ENCODE measurements at regions not wholly inside any gene's neighbourhood (a gene's known extent, or its start where the extent isn't known, plus 50 kb on each side); places are given as distances from the start of the nearest gene placed in this dataset.
"Not testable (repeated sequence)": the region's sequence is repeated elsewhere in the genome, so short reads cannot be mapped to it uniquely, and the experiment has no call there.

DNA sequence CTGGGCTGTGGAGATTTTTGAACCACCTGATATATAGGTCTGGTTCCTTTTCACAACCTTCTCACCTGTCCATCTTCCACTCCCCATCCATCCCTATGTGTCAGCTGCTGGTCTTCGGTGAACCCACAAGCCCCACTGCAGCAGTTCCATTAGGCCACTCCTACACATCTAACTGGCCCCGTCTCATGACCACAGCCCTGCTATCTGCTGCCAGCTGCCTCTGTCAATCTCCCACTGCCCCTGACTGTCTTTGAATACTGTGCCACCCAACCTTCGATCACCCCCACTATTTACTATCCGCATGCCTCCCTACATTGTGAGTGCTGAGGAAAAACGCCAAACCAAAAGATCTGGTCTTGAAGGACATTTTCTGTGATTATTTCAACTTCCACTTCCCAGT lies 795.4 kb downstream of the IGSF11 start:
- no peak for DNase-seq

GRCh38 chr3:118244761-118245160 lies 789.9 kb downstream of the IGSF11 start:
- no peak for DNase-seq

DNA sequence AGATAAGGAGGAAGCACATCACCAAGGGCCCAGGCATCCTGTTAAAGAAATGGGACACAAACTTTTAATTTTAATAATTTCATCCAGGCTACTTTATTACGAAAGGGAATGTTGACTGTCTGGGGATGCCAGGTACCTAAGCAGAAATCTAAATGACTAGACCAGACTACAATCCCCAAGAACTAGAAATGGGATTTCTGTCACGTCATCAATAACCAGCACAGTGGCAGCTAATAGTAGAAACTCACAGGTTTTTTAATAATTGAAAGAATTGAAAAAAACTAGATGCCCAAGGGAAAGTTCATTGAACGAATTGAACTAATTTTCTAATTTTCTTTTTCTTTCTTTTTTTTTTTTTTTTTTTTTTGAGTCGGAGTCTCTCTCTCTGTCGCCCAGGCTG lies 789.3 kb downstream of the IGSF11 start:
- no peak for DNase-seq

GRCh38 chr3:118258850-118259249 lies 775.8 kb downstream of the IGSF11 start:
- DNase-seq: not testable (repeated sequence)

- DNase-seq: no peak
These were observed 771.7 kb downstream of the IGSF11 start for GRCh38 chr3:118262800-118263402.

DNA sequence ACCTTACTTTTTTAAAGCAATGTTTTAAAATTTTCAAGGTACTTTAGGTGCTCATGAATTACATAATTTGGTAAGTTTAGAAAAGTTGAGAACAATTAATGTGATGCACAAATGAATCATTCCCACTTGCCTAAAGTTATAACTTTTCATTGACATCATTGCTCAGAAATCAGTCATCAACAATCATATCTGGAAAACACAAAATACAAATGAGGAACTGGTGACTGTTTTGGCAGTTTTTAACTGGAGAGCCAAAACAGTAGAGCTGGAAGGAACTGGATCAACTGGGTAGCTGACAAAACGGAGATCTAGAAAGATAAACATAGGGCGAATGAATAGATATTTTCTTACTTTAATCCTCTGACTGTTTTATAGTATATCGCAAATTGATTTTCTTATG lies 767.1 kb downstream of the IGSF11 start:
- no peak for DNase-seq

GRCh38 chr3:118269537-118270125 lies 765.0 kb downstream of the IGSF11 start:
- DNase-seq: no peak

DNA sequence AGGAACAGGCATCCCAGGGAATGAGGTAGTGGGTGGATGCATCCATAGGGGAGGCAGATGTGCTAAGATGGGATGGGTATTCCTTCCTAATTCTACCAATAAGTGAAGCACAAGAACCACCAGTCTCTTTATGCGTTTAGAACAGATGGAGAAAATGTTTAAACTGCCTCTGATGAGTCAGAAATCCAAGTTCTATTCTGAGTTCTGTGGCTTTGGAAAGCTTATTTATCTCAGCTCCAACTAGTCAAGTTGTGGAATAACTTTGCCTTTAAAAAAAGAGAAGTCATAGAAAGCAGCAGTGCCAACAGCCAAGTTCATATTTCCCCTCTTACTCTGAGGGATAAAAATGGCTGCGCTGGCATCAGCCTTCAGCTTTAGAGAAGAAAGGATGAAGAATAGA lies 761.7 kb downstream of the IGSF11 start:
- DNase-seq: no peak

- DNase-seq: no peak
These were observed 756.8 kb downstream of the IGSF11 start for GRCh38 chr3:118277814-118278213.

GRCh38 chr3:118292841-118293240 lies 741.8 kb downstream of the IGSF11 start:
- no peak for DNase-seq

GRCh38 chr3:118298133-118298532 lies 736.5 kb downstream of the IGSF11 start:
- no peak for DNase-seq

DNA sequence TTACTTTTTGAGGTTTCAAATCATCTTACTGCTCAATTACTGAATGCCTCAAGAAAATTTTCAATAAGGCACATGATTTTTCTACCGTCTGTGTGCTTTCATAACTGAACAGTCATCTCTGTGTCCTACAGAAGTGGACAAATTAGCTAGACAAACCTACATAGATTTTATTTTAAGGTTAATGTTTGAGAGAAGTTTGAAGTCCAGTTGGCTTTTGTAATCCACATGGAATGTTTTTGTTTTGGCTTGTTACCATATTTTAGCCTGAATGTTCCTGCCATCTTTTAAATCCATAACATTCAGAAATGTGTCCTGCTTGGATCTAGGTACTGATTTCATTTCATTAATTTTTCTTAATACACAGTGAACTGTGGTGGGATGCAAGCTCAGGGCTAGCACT lies 730.1 kb downstream of the IGSF11 start:
- DNase-seq: no peak

- DNase-seq: no peak
These were observed 701.9 kb downstream of the IGSF11 start for GRCh38 chr3:118332699-118333098.

GRCh38 chr3:118337649-118338048 lies 697.0 kb downstream of the IGSF11 start:
- DNase-seq: no peak

GRCh38 chr3:118347396-118348168 lies 687.1 kb downstream of the IGSF11 start:
- DNase-seq: no peak

DNA sequence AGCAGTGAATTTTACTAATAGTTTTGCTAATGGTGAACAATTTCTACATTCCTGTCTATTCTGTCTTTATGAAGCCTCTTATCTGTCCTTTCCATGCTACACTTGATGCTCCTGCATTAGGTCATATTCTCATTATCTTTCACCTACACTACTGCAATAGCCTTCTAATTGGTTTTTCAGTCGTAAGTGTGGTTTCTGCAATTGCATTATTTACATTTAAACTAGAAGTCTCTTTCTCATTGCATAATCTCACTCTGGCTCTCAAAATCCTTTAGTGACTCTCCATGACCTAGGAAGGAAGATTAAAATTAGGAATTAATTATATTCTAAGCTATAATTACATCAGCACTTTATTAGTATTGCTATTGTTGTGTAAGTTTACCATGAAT lies 686.5 kb downstream of the IGSF11 start:
- no peak for DNase-seq

DNA sequence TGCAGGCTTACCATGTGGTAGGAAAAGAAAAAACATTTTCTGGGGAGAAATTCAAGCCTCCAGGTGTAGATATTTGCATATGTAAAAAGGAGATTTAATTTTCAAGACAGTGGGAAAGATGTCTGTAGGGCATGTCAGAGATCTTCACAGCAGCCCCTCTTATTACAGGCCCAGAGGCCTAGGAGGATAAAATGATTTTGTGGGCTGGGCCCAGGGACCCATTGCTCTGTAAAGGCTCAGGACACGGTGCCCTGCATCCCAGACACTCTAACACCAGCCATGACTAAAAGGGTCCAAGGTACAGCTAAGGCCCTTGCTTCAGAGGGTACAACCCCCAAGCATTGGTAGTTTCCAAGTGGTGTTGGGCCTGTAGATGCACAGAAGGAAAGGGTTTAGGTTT lies 680.1 kb downstream of the IGSF11 start:
- DNase-seq: no peak

DNA sequence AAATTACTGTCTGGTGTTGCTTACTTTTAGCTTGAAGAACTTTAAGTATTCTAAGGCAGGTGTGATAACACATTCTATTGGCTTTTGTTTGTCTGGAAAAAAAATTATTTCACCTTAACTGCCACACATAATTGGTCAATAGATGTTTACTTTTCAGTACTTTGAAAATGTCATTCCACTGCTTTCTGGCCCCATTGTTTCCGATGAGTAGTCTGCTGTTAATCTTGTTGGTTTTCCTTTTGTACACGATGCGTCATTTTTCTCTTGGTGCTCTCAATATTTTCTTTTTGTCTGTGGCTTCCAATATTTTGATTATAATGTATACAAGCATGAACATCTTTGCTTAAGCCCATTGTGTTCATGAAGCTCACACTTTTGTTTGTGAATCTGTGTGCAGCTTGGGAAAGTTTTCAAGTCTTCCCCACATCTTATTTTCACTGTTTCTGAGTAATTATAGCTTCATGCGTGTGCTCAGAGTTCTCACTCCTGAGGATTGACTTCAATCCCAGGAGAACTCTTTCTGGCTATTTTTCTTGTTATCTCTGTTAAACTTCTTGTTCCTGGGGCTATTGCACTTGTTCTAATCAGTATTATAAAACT lies 664.7 kb downstream of the IGSF11 start:
- no peak for DNase-seq

DNA sequence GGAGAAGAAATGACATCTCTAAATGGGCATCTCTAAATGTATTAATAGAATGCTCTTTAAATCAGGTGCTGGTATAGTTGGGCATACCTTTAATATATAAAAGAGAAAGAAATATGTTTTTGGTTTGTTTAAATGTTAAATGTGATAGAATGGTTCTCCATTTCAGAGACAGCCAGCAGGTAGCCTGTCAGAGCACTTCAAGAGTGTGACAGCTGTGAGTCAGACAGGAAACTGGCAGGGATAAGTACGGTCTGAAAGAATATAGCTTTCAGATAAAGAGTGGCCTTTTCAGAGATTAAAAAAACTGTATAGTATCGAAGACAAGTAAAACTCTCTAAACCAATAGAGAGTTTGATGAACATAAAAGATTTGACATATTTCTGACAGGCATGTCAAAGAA lies 654.1 kb downstream of the IGSF11 start:
- DNase-seq: peak; percentile 13

GRCh38 chr3:118396491-118396890 lies 638.2 kb downstream of the IGSF11 start:
- no peak for DNase-seq

DNA sequence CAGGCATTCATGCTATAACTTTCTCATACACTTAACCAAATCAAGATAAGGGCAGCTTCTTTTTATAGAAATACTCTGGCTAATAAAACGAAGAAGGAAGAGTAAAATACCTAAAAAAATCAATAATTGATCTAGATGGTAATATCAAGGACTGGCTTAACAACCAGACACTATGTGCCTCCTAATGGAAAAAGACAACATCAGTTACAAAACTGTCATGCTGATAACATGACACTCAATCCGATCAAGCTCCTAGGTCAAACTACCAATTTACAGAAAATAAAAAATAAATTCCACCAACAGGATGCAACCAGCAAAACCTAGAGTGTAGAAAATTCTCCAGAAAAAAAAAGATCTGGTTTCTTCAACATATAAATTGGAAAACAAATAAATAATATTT lies 634.6 kb downstream of the IGSF11 start:
- DNase-seq: no peak

DNA sequence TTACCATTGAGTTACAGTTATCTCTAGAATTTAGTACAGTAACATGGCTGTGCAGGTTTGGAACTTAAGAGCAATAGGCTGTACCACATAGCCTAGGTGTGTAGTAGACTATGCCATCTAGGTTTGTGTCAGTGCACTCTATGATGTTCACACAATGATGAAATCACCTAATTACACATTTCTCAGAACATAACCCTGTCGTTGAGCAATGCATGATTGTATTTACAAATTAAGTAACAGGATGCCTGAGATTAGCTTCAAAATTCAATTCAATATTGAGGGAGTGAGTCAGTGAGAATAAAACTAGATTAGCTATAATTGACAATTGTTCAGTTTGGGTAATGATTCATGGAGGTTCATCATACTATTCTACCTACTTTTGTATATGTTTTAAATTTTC lies 633.8 kb downstream of the IGSF11 start:
- no peak for DNase-seq

DNA sequence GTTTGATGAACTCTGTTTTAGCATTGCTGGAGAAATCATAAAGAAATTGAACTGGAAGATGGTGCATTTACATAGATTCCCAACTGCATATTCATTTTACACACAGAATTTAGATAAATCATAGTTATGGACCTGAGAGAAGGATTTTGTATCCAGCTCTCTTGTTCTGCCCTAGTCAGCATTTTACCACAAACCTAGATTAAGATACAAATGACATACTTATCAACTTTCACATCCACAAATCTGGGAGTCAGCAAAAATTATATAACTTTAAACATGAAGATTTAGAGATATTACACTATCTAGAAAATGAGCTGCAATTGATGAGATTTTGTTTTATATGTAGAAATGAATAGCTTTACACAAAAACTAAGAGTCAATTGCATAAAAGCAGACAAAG lies 632.8 kb downstream of the IGSF11 start:
- DNase-seq: no peak

DNA sequence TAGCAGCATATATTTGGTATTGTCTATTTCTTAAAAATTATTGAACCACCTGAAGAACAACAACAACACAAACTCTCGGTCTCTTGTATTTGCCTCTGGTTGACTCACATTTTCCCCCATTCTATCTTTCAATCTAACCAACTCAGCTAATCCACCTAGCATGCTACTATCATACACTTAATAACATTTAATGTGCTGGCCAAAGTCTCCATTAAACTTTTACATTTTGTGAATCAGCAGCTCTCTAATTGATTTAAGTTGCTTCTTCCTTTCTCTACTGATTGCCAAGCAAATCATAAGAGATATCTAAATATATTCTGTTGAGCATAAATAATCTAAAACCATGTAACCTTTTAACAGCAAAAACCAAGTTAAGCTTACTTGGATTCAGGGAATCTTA lies 631.7 kb downstream of the IGSF11 start:
- DNase-seq: no peak
